Activated CD4-positive, alpha-beta T cell treated with anti-CD3 and anti-CD28 coated beads, Interleukin-2, amount 10 ng/mL, durations not matched to agents 7 days and 5 days (primary cell): ENCODE measurements at regions not wholly inside any gene's neighbourhood (a gene's known extent, or its start where the extent isn't known, plus 50 kb on each side); places are given as distances from the start of the nearest gene placed in this dataset.
A peak's percentile ranks its signal among the peaks of the same experiment; 100 is the strongest.

Source experiments
- CTCF ChIA-PET: fragments of 350-600 bp; sonication (Branson Sonifier 250); formaldehyde crosslinking; loops from one replicate; lab custom pipeline; 2021; ENCODE audit warnings: antibody characterized with exemption; lab: Charles Lee
- POLR2A ChIA-PET: fragments of 350-600 bp; sonication (Branson Sonifier 250); formaldehyde crosslinking; loops from one replicate; lab custom pipeline; 2021; ENCODE audit warnings: antibody characterized with exemption; lab: Charles Lee
- DNase-seq: peaks from one replicate; pipeline ENCODE4 v3.0.0-alpha.2; 2020
- H3K27ac Mint-ChIP-seq: one replicate; pipeline ENCODE4 v1.8.0; 2021; ENCODE audit warnings: mild to moderate bottlenecking, moderate library complexity, mixed read lengths
- H3K27me3 Mint-ChIP-seq: one replicate; pipeline ENCODE4 v1.8.0; 2021; ENCODE audit warnings: mixed read lengths
- H3K36me3 Mint-ChIP-seq: one replicate; pipeline ENCODE4 v1.8.0; 2021; ENCODE audit warnings: low read depth, mixed read lengths
- H3K4me1 Mint-ChIP-seq: one replicate; pipeline ENCODE4 v1.8.0; 2021; ENCODE audit warnings: mixed read lengths
- H3K4me3 Mint-ChIP-seq: one replicate; pipeline ENCODE4 v1.8.0; 2021; ENCODE audit warnings: mild to moderate bottlenecking, moderate library complexity, mixed read lengths
- H3K9me3 Mint-ChIP-seq: one replicate; pipeline ENCODE4 v1.8.0; 2021; ENCODE audit warnings: mixed read lengths

- H3K4me1 Mint-ChIP-seq, result no peaks in the 10 kb centered on the region
- peaks cover 39% of the 10 kb centered on the region for H3K27me3 Mint-ChIP-seq
- POLR2A ChIA-PET, result no interaction called here
- CTCF ChIA-PET, result interaction anchor here (1.0 kb wide), 1 partner anchor 12 kb away, joined by 3 read pairs; no protein-coding TSS in a partner anchor
- no peak for DNase-seq
- no peaks in the 10 kb centered on the region for H3K9me3 Mint-ChIP-seq
- no peak overlapping the region for H3K4me3 Mint-ChIP-seq
- no peak overlapping the region for H3K27ac Mint-ChIP-seq
- no peaks in the 10 kb centered on the region for H3K36me3 Mint-ChIP-seq
Observed at GRCh38 chr2:204282081-204282480, 263.2 kb upstream of the PARD3B start.

- H3K27ac Mint-ChIP-seq, result no peak overlapping the region
- ChIA-PET CTCF (interaction anchor here (1.0 kb wide), 1 partner anchor 12 kb away, joined by 3 read pairs; no protein-coding TSS in a partner anchor), POLR2A (no interaction called here)
- H3K9me3 Mint-ChIP-seq, result no peaks in the 10 kb centered on the region
- no peak for DNase-seq
- no peaks in the 10 kb centered on the region for H3K4me1 Mint-ChIP-seq
- no peak overlapping the region for H3K4me3 Mint-ChIP-seq
- peaks cover 43% of the 10 kb centered on the region for H3K27me3 Mint-ChIP-seq
- H3K36me3 Mint-ChIP-seq, result no peaks in the 10 kb centered on the region
Observed at GRCh38 chr2:204282525-204282924, 262.8 kb upstream of the PARD3B start.

- ChIA-PET CTCF (no interaction called here), POLR2A (no interaction called here)
- Mint-ChIP-seq H3K36me3 (no peaks in the 10 kb centered on the region), H3K27me3 (peaks cover 35% of the 10 kb centered on the region), H3K9me3 (no peaks in the 10 kb centered on the region), H3K4me1 (no peaks in the 10 kb centered on the region), H3K27ac (no peak overlapping the region), H3K4me3 (no peak overlapping the region)
- DNase-seq, result no peak
Observed at GRCh38 chr2:204289066-204289465, 256.2 kb upstream of the PARD3B start.

DNA sequence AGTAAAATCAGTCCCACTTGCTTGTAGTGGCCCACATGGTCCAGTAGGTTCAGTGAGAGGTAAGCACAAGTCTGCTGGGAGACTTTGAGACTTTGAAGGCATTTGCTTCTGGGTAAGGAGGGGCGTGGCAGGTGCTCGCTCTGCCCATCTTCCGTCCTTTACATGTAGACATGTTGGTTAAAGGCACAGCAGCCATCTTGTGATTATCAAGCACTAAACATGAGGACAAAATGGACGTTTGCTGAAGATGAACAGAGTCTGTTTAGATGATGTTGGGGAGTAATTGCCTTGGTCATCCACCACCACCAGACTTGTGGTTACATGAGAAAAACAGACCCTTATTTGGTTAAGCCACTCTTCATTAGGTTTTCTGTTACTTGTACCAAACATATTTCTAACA, 252.8 kb upstream of the PARD3B start:
- Mint-ChIP-seq H3K27ac (no peak overlapping the region), H3K4me3 (no peak overlapping the region), H3K36me3 (no peaks in the 10 kb centered on the region), H3K27me3 (peaks cover 40% of the 10 kb centered on the region), H3K4me1 (no peaks in the 10 kb centered on the region), H3K9me3 (no peaks in the 10 kb centered on the region)
- no peak for DNase-seq
- CTCF ChIA-PET, result no interaction called here
- POLR2A ChIA-PET, result no interaction called here

DNA sequence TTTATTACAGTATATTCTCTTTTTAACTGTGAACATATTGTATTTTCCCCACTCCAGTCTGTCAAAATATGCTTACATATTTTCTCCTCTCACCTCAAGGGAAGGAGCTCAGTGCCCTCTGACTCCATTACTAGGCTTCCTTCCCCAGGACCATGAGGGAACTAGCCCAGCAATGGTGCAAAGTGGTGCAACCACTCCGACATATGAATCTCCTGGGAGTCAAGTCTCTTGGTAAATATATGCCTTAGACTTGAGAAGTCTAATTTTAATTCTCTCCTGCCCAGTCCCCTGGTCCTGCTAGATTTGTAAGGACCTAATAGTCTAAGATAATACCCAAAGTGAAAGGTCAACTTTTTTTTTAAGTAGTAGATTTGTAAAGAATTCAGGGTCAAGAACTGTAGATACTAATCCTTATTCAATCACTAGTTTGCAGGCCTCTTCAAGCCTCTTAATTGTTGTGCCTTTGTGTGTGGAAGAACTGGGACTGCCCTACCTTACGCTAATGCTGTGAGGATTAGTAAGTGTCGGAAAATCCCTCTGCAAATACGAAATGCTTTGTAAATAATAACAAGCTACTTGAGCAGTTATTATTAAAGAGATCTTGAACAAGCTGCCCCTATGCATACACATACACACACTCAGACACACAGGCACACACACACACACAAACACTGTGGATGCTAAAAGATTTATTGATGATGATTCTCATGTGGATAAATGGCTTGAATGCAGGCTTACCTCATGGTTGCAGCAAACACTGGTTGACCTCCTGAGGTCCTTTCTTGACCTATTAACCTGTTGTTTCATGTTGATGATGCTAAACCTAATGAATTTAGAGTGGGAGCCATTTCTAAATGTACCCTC, 251.2 kb upstream of the PARD3B start:
- H3K4me3 Mint-ChIP-seq, result no peak overlapping the region
- CTCF ChIA-PET, result interaction anchor here (0.8 kb wide), 1 partner anchor 12 kb away, joined by 3 read pairs; no protein-coding TSS in a partner anchor
- no peak for DNase-seq
- H3K27ac Mint-ChIP-seq, result peak overlapping the region; percentile 43
- H3K9me3 Mint-ChIP-seq, result no peaks in the 10 kb centered on the region
- no peaks in the 10 kb centered on the region for H3K36me3 Mint-ChIP-seq
- H3K4me1 Mint-ChIP-seq, result no peaks in the 10 kb centered on the region
- H3K27me3 Mint-ChIP-seq, result peaks cover 39% of the 10 kb centered on the region
- POLR2A ChIA-PET, result no interaction called here

GRCh38 chr2:204298404-204298803, 246.9 kb upstream of the PARD3B start:
- POLR2A ChIA-PET, result no interaction called here
- CTCF ChIA-PET, result interaction anchor here (0.6 kb wide), 1 partner anchor 214 kb away, joined by 3 read pairs; no protein-coding TSS in a partner anchor
- H3K4me3 Mint-ChIP-seq, result no peak overlapping the region
- no peaks in the 10 kb centered on the region for H3K9me3 Mint-ChIP-seq
- peaks cover 27% of the 10 kb centered on the region for H3K27me3 Mint-ChIP-seq
- H3K36me3 Mint-ChIP-seq, result no peaks in the 10 kb centered on the region
- no peak overlapping the region for H3K27ac Mint-ChIP-seq
- no peak for DNase-seq
- H3K4me1 Mint-ChIP-seq, result no peaks in the 10 kb centered on the region

DNA sequence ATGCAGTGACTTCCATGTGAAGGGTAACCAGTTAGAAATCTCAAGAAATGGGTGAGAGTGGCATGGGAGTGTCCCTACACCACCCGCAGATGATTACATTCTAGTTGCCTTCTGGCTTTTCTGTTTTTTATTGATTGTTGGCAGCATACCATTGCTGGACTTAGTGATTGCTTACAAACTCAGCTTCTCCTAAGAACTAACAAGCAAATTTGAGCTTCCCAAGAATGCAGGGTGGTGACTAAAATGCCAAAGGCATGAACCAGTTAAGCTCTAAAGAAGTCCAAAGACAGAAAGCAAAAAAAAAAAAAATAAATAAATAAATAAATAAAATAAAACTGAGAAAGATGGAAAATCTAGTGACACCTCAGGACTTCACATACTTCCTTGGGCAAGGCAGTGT, 245.5 kb upstream of the PARD3B start:
- Mint-ChIP-seq H3K27ac (no peak overlapping the region), H3K9me3 (no peaks in the 10 kb centered on the region), H3K27me3 (peaks cover 18% of the 10 kb centered on the region), H3K4me3 (no peak overlapping the region), H3K4me1 (no peaks in the 10 kb centered on the region), H3K36me3 (no peaks in the 10 kb centered on the region)
- ChIA-PET CTCF (no interaction called here), POLR2A (interaction anchor here (0.6 kb wide), 1 partner anchor 49 kb away, joined by 3 read pairs; no protein-coding TSS in a partner anchor)
- DNase-seq, result no peak

GRCh38 chr2:204306667-204307066, 238.6 kb upstream of the PARD3B start:
- DNase-seq, result no peak
- Mint-ChIP-seq H3K27me3 (peaks cover 14% of the 10 kb centered on the region), H3K9me3 (no peaks in the 10 kb centered on the region), H3K4me1 (no peaks in the 10 kb centered on the region), H3K27ac (no peak overlapping the region), H3K36me3 (no peaks in the 10 kb centered on the region), H3K4me3 (no peak overlapping the region)
- POLR2A ChIA-PET, result no interaction called here
- CTCF ChIA-PET, result no interaction called here

DNA sequence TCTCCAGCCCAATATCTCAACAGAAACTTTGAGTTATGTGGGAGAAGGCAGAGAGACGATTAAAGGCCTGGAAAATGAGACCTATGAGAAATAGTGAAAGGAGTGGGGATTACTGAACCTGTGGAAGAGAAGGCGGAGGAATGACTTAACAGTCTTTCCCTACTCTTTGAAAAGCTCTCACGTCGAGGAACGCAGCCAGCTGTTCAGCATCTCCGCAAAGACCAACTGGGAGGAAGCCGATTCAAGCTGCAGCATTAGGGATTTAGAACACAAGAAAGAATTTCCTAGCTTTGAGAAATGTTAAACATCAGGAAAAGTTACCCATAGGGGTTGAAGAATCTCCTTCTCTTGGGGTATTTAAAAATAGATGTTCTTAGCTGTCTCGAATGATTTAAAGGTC, 233.2 kb upstream of the PARD3B start:
- CTCF ChIA-PET, result no interaction called here
- peaks cover 21% of the 10 kb centered on the region for H3K27me3 Mint-ChIP-seq
- DNase-seq, result no peak
- H3K36me3 Mint-ChIP-seq, result no peaks in the 10 kb centered on the region
- no peaks in the 10 kb centered on the region for H3K4me1 Mint-ChIP-seq
- H3K9me3 Mint-ChIP-seq, result no peaks in the 10 kb centered on the region
- POLR2A ChIA-PET, result no interaction called here
- no peak overlapping the region for H3K27ac Mint-ChIP-seq
- no peak overlapping the region for H3K4me3 Mint-ChIP-seq

DNA sequence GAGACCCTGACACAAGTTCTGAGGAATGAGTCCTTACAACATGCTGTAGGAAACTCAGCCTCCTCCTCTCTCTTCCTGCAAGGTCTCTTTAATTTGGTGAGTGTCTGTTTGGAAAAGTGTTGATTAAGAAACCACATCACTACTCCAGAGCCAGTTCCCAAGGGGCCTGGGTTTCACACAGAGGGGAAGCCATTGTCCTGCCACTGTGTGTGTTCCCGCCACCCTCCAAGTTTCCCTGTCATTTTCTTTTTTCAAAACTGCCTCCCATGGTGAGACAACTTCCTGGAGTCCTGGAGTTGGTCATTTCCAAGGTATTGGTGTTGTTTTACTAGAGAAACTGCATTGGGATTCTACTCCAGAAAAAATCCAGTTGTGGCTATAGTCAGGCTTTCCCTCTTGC, 232.0 kb upstream of the PARD3B start:
- ChIA-PET POLR2A (no interaction called here), CTCF (no interaction called here)
- H3K4me1 Mint-ChIP-seq, result no peaks in the 10 kb centered on the region
- no peak overlapping the region for H3K4me3 Mint-ChIP-seq
- H3K36me3 Mint-ChIP-seq, result no peaks in the 10 kb centered on the region
- DNase-seq, result no peak
- peaks cover 24% of the 10 kb centered on the region for H3K27me3 Mint-ChIP-seq
- no peaks in the 10 kb centered on the region for H3K9me3 Mint-ChIP-seq
- H3K27ac Mint-ChIP-seq, result no peak overlapping the region

DNA sequence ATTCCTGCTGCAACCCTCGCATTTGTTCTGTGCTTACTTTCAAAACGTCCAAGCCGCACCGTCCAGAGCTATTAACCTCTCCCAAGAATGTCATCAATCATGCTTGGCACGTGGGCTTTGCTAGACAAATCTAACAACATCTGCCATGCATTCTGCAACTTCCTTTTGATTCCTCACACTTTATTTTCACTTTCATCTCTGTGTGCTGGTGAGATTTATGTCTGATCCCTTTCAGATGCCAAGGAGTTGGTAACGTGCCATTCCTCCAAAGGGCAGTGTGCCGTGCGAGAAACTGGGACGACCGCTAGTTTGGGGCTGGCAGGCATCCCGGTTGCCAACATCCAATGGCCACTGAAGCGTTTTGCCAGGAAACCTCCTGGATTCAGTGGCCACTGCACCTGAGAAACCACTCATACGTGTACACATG, 230.0 kb upstream of the PARD3B start:
- ChIA-PET CTCF (no interaction called here), POLR2A (no interaction called here)
- H3K27me3 Mint-ChIP-seq, result peaks cover 28% of the 10 kb centered on the region
- no peak overlapping the region for H3K4me3 Mint-ChIP-seq
- H3K27ac Mint-ChIP-seq, result no peak overlapping the region
- no peaks in the 10 kb centered on the region for H3K4me1 Mint-ChIP-seq
- no peaks in the 10 kb centered on the region for H3K36me3 Mint-ChIP-seq
- no peaks in the 10 kb centered on the region for H3K9me3 Mint-ChIP-seq
- no peak for DNase-seq

DNA sequence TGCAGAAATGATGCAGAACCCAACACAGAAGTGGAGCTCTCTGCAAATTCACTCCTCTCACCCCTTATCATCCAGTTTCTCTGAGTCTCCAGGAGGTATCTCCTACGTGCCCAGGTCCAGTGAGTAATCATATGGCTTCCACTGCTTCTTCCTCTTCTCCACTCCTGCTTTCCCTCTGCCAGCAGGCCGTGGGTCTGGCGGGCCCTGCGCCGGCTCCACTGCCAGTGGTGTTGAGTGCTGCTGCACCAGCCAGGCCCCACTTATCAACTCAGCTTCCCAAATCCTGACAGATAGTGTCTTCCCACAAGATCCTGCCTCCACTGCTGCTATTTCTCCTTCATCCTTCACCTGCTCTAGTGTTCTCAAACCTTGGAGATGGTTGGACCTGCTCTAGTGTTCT, 227.6 kb upstream of the PARD3B start:
- H3K9me3 Mint-ChIP-seq, result no peaks in the 10 kb centered on the region
- no peak overlapping the region for H3K4me3 Mint-ChIP-seq
- no peak overlapping the region for H3K27ac Mint-ChIP-seq
- POLR2A ChIA-PET, result no interaction called here
- H3K4me1 Mint-ChIP-seq, result peaks cover 3% of the 10 kb centered on the region
- peaks cover 25% of the 10 kb centered on the region for H3K27me3 Mint-ChIP-seq
- CTCF ChIA-PET, result no interaction called here
- DNase-seq, result no peak
- no peaks in the 10 kb centered on the region for H3K36me3 Mint-ChIP-seq

DNA sequence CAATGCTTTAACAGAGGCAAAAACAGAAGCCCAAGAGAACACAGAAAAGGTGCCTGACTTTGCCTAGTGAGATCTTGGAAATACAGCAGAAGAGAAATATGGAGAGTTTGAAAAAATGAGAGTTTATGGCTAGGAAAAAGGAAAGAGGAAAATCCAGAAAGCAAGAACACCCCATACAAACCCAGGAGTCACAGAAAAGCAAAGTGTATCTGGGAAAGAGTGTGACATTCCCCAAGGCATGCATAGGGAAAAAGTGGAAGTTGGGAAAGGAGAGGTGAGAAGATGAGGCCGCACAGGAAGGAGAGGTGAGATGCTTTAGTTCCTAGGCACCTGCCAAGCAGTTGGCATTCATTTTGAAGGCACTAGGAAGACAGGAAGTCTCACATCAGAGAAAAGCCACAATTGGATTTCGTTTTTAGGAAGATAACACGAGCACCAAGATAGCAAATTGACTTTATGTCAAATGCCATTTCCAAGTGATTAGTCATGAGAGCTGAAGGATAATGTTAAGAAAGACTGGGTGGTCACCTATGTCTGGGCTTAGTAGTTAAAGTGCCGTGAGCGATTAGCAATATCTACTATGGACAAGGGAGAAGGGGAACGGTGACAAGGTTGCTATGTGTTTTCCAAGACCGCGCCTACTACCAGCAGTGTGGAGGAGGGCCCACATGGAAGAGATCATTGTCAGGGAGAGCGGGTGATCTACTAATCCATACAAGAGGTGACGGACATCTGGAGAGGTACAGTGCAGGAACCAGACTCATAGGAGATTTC, 224.1 kb upstream of the PARD3B start:
- CTCF ChIA-PET, result no interaction called here

More for the DNA sequence above, 224.1 kb upstream of the PARD3B start:
- peaks cover 5% of the 10 kb centered on the region for H3K4me1 Mint-ChIP-seq
- H3K36me3 Mint-ChIP-seq, result no peaks in the 10 kb centered on the region
- no peak for DNase-seq
- no peaks in the 10 kb centered on the region for H3K9me3 Mint-ChIP-seq
- H3K27me3 Mint-ChIP-seq, result peaks cover 31% of the 10 kb centered on the region
- H3K4me3 Mint-ChIP-seq, result no peak overlapping the region
- POLR2A ChIA-PET, result no interaction called here
- no peak overlapping the region for H3K27ac Mint-ChIP-seq
